HepG2 (cell line): ENCODE measurements at regions not wholly inside any gene's neighbourhood (a gene's known extent, or its start where the extent isn't known, plus 50 kb on each side); places are given as distances from the start of the nearest gene placed in this dataset.

ENCODE experiments used
- ATAC-seq: fragments of 200-7000 bp; cut with Tn5 transposase; 3 replicates; pipeline ENCODE4 v1.9.1; 2020; ENCODE audit warnings: mild to moderate bottlenecking, moderate library complexity
- BruUV-seq: library from RNA; stranded (reverse); fragments of 400-500 nt; replicated peaks from 2 replicates; lab custom pipeline; 2021; lab: Mats Ljungman, UMichigan
- CTCF ChIA-PET: fragments of 300-600 bp; formaldehyde crosslinking; extraction: SDS; loops from one replicate; lab custom pipeline; 2021; ENCODE audit warnings: low total read pairs, inconsistent platforms, low intra/inter-chr PET ratio; lab: Yijun Ruan, JAX
- POLR2A ChIA-PET: fragments of 350-600 bp; sonication (Branson Sonifier 250); formaldehyde crosslinking; loops from one replicate; lab custom pipeline; 2020; ENCODE audit warnings: antibody characterized with exemption, inconsistent platforms; lab: Yijun Ruan, JAX
- DNase-seq: peaks from one replicate; pipeline ENCODE4 v3.0.0-alpha.2; 2015; ENCODE audit warnings: low spot score
- FAIRE-seq: peaks from 3 replicates; lab custom pipeline; 2011; peaks lifted over from hg19 to GRCh38; lab: Jason Lieb, UNC
- H2AFZ ChIP-seq: one replicate; pipeline ENCODE4 v1.6.1; 2011; ENCODE audit warnings: low read length, inconsistent platforms
- H3K27ac ChIP-seq: fragments of 300-600 bp; 3 replicates; pipeline ENCODE4 v1.8.0; 2011; ENCODE audit warnings: mixed run types, mild to moderate bottlenecking, mixed read lengths, low read length, inconsistent platforms; ENCODE audit not compliant: insufficient read depth; ENCODE audit errors: extremely low read length
- H3K27me3 ChIP-seq, 2 experiments: fragments of 200-600 bp in 1 of 2; 2 replicates in 1 of 2; 3 replicates in 1 of 2; pipeline versions ENCODE4 v1.6.0 to v1.8.0; 2011; ENCODE audit warnings: low read length in 2 of 2, mild to moderate bottlenecking in 2 of 2, moderate library complexity in 2 of 2, inconsistent platforms in 1 of 2; ENCODE audit not compliant: insufficient read depth in 2 of 2, control insufficient read depth in 1 of 2
- H3K36me3 ChIP-seq, 2 experiments: fragments of 200-600 bp in 1 of 2; replicated peaks in 1 of 2; 2 replicates in 1 of 2; 3 replicates in 1 of 2; pipeline versions ENCODE4 v1.5.1 to v1.8.0; 2011; ENCODE audit warnings: low read length in 2 of 2, inconsistent platforms in 1 of 2; ENCODE audit not compliant: insufficient read depth in 2 of 2, control insufficient read depth in 1 of 2
- H3K4me1 ChIP-seq: 2 replicates; pipeline ENCODE4 v1.5.1; 2012; ENCODE audit warnings: low read length, inconsistent platforms; ENCODE audit not compliant: insufficient read depth
- H3K4me2 ChIP-seq: 2 replicates; pipeline ENCODE4 v1.6.0; 2011; ENCODE audit warnings: low read depth, low read length, inconsistent platforms
- H3K4me3 ChIP-seq, 3 experiments: fragments of 200-600 bp in 1 of 3; sonication (generic), shearing (Covaris generic) in 1 of 3; replicated peaks in 1 of 3; 2 replicates each; pipeline ENCODE4 v1.5.1; 2011 to 2016; ENCODE audit warnings: low read length in 3 of 3, inconsistent platforms in 2 of 3, low read depth in 2 of 3, mild to moderate bottlenecking in 2 of 3, control low read depth in 1 of 3, mixed read lengths in 1 of 3; ENCODE audit not compliant: insufficient read depth in 1 of 3
- H3K79me2 ChIP-seq: one replicate; pipeline ENCODE4 v1.6.1; 2011; ENCODE audit warnings: low read length, inconsistent platforms; ENCODE audit not compliant: insufficient read depth
- H3K9ac ChIP-seq: 2 replicates; pipeline ENCODE4 v1.6.0; 2011; ENCODE audit warnings: mild to moderate bottlenecking, low read depth, low read length, inconsistent platforms; ENCODE audit not compliant: insufficient read depth
- H3K9me3 ChIP-seq: 2 replicates; pipeline ENCODE4 v1.5.1; 2012; ENCODE audit warnings: mild to moderate bottlenecking, low read length
- H4K20me1 ChIP-seq: 2 replicates; pipeline ENCODE4 v1.6.0; 2011; ENCODE audit warnings: inconsistent platforms, mild to moderate bottlenecking, low read length, moderate library complexity; ENCODE audit not compliant: insufficient read depth
- DNMT1 ChIP-seq: sonication (generic); formaldehyde crosslinking; IDR thresholded peaks from 2 replicates; pipeline ENCODE4 v1.5.1; 2020; ENCODE audit warnings: mild to moderate bottlenecking, missing genetic modification reagents
- EED ChIP-seq: sonication (generic); formaldehyde crosslinking; IDR thresholded peaks from 2 replicates; pipeline ENCODE4 v1.5.0; 2020; ENCODE audit warnings: mild to moderate bottlenecking, missing genetic modification reagents
- NCOA1 ChIP-seq: sonication (generic); formaldehyde crosslinking; IDR thresholded peaks from 2 replicates; pipeline ENCODE4 v1.9.0; 2021; ENCODE audit warnings: missing genetic modification reagents
- SAP130 ChIP-seq: IDR thresholded peaks from 2 replicates; pipeline ENCODE4 v1.6.1; 2016; ENCODE audit warnings: low read depth
- SMARCC2 ChIP-seq: fragments of 450-650 bp; IDR thresholded peaks from 2 replicates; pipeline ENCODE4 v1.6.1; 2017; ENCODE audit warnings: antibody characterized with exemption, mild to moderate bottlenecking
- SOX13 ChIP-seq, 3 experiments: fragments of 450-650 bp in 1 of 3; sonication (generic) in 1 of 3; formaldehyde crosslinking in 1 of 3; IDR thresholded peaks in 2 of 3; conservative IDR thresholded peaks in 1 of 3; 2 replicates each; pipeline versions ENCODE4 v1.5.0 to v1.6.1; 2016 to 2020; ENCODE audit warnings: antibody characterized with exemption in 1 of 3, mild to moderate bottlenecking in 1 of 3, missing compliant biosample characterization in 1 of 3, missing genetic modification reagents in 1 of 3, moderate library complexity in 1 of 3
- ZNF569 ChIP-seq: sonication (generic); formaldehyde crosslinking; IDR thresholded peaks from 2 replicates; pipeline ENCODE4 v1.5.0; 2020; ENCODE audit warnings: mild to moderate bottlenecking, missing genetic modification reagents, moderate library complexity, borderline replicate concordance
- ZNF629 ChIP-seq: sonication (generic); formaldehyde crosslinking; conservative IDR thresholded peaks from 2 replicates; pipeline ENCODE4 v1.5.0; 2020; ENCODE audit warnings: missing genetic modification reagents
- WGBS: methylation state at CpG from one replicate; pipeline ENCODE4 v1.1.6; 2017; ENCODE audit warnings: low lambda C conversion rate; 5-methylcytosine and 5-hydroxymethylcytosine counted together
- in situ Hi-C: cut with HindIII; loops from 2 replicates; pipeline ENCODE4 v1.10.0; 2017; ENCODE audit warnings: low pct_unique_long_range_greater_than_20kb; ENCODE audit not compliant: extremely low pct_ligation_motif_present
- intact Hi-C: fragments of 100-400 bp; cut with micrococcal nuclease; formaldehyde crosslinking; loops from one replicate; pipeline ENCODE4 v1.10.0; 2022; ENCODE audit not compliant: unreplicated experiment
- TF ChIP-seq, protein P1 (sequence below): fragments of 450-650 bp; IDR thresholded peaks from 2 replicates; pipeline ENCODE4 v1.6.1; 2016
- TF ChIP-seq, protein P2 (sequence below): IDR thresholded peaks from 2 replicates; pipeline ENCODE4 v1.6.1; 2016; ENCODE audit warnings: control low read depth
- TF ChIP-seq, protein P3 (sequence below): IDR thresholded peaks from 2 replicates; pipeline ENCODE4 v1.6.1; 2016; ENCODE audit warnings: low read depth

DNA sequence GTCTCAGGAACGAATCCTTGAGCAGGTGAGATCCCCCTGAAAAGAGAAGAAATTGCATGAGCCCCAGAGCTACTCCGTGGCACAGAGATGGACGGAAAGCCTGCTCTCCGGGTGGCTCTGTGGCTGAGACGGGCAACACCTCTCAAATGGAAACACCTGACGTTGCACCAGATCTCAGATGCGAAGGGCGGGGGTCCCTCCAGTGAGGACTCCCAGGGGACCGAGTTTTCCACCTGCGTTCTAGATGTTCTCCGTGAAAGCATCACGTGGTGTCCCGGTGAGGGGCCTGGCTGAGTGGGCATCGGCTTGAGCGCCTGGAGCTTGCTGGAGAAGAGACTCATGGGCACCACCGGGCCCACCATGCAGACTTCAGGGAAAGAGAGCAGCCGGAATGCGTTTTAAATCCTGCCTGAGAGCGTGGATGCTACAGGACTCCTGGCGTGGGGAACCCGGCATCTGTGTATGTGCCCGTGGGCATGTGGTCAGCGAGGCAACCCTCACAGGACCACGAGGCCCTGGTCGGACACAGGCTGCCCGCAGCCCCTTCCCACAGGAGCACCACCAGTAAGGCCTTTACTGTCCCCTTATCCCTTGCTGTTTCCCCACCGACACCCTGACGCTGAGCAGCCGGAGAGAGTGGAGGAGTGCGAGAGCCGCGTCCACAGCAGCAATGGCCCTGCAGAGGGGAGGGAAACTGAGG lies 378.4 kb upstream of the IRX4 start:
- Histone ChIP-seq H3K79me2 (no peaks in the 10 kb centered on the region), H4K20me1 (no peaks in the 10 kb centered on the region), H3K9ac (no peak overlapping the region), H3K27ac (no peak overlapping the region), H2AFZ (no peak overlapping the region), H3K36me3 (no peaks in the 10 kb centered on the region), H3K9me3 (no peaks in the 10 kb centered on the region), H3K4me2 (no peak overlapping the region), H3K4me1 (no peaks in the 10 kb centered on the region), H3K27me3 (peaks cover 2 to 35% of the 10 kb centered on the region in 2 experiments; a peak in 3 of 5 replicates), H3K4me3 (no peak overlapping the region)
- no peak for ATAC-seq
- no peak for DNase-seq
- 13% methylated on average over 12 of the region's 32 CpGs for WGBS
- in situ Hi-C loops, result no loop called here
- intact Hi-C loops, result no loop called here
- BruUV-seq, result no TSS peak
- ChIA-PET CTCF (no interaction called here), POLR2A (no interaction called here)
- no peak for FAIRE-seq
- TF ChIP-seq, protein P1, sequence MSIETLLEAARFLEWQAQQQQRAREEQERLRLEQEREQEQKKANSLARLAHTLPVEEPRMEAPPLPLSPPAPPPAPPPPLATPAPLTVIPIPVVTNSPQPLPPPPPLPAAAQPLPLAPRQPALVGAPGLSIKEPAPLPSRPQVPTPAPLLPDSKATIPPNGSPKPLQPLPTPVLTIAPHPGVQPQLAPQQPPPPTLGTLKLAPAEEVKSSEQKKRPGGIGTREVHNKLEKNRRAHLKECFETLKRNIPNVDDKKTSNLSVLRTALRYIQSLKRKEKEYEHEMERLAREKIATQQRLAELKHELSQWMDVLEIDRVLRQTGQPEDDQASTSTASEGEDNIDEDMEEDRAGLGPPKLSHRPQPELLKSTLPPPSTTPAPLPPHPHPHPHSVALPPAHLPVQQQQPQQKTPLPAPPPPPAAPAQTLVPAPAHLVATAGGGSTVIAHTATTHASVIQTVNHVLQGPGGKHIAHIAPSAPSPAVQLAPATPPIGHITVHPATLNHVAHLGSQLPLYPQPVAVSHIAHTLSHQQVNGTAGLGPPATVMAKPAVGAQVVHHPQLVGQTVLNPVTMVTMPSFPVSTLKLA, result peak; percentile 66
- no peak for TF ChIP-seq DNMT1

DNA sequence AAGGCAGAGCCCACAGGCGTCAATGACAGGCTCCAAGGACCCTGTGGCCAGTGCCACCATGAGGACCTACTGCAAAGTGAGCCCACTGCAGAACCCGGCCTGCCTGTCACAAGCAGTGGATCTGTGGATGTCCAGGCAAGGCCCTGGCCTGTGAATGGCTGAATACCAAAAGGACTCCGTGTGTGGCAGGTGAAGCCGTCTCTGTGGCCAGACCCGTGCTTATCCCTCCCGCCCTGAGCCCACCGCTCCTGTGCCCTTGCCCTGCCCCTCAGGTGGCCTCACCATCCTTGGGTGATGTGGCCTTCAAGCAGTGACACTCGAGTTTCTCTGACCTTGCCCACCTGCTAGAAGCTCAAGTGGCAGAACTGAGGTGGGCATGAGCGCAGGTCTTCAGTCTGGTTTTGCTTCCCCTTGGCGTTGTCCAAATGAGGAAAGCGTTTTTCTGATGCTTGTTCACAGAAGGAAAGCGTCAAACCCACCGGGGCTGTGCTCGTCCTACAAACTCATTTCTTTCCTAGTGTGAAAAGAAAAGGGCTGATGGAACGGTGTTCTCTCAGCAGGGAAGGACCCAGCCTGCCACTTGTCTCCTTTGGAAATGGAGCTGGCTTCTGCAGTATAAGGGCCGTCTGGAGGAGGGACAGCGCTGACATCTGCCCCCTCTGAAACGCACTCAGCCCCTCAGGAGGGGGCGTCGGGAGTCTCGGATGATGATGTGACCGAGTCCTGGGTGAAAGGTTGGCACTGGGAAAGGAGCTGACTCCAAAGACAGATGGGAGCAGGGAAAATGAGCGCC lies 377.7 kb upstream of the IRX4 start:
- no peak overlapping the region for H3K9ac ChIP-seq
- ChIA-PET POLR2A (no interaction called here), CTCF (no interaction called here)
- no peaks in the 10 kb centered on the region for H3K36me3 ChIP-seq
- 6% methylated on average over 13 of the region's 23 CpGs for WGBS
- peaks cover 2 to 35% of the 10 kb centered on the region in 2 experiments; a peak in 3 of 5 replicates for H3K27me3 ChIP-seq
- intact Hi-C loops (no loop called here), in situ Hi-C loops (no loop called here)
- no peak overlapping the region for H3K27ac ChIP-seq
- H3K79me2 ChIP-seq, result no peaks in the 10 kb centered on the region
- H3K9me3 ChIP-seq, result no peaks in the 10 kb centered on the region
- no peaks in the 10 kb centered on the region for H4K20me1 ChIP-seq
- H3K4me2 ChIP-seq, result no peak overlapping the region
- DNase-seq (no peak), FAIRE-seq (no peak), ATAC-seq (no peak)
- no TSS peak for BruUV-seq
- H3K4me3 ChIP-seq, result no peak overlapping the region
- H3K4me1 ChIP-seq, result no peaks in the 10 kb centered on the region
- no peak overlapping the region for H2AFZ ChIP-seq
- TF ChIP-seq SOX13 (IDR thresholded peaks at IDR 0.05) (no peak), SOX13 (CRISPR knock-in tag; conservative IDR thresholded peaks at IDR 0.05 in 1 of 2, IDR thresholded peaks at IDR 0.05 in 1 of 2) (no peak), ZNF569 (CRISPR knock-in tag) (no peak), SMARCC2 (no peak), SAP130 (CRISPR knock-in tag) (no peak), ZNF629 (no peak), NCOA1 (CRISPR knock-in tag) (no peak), EED (CRISPR knock-in tag) (no peak)
- TF ChIP-seq, protein P2, sequence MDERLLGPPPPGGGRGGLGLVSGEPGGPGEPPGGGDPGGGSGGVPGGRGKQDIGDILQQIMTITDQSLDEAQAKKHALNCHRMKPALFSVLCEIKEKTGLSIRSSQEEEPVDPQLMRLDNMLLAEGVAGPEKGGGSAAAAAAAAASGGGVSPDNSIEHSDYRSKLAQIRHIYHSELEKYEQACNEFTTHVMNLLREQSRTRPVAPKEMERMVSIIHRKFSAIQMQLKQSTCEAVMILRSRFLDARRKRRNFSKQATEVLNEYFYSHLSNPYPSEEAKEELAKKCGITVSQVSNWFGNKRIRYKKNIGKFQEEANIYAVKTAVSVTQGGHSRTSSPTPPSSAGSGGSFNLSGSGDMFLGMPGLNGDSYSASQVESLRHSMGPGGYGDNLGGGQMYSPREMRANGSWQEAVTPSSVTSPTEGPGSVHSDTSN, result no peak
- TF ChIP-seq, protein P3, sequence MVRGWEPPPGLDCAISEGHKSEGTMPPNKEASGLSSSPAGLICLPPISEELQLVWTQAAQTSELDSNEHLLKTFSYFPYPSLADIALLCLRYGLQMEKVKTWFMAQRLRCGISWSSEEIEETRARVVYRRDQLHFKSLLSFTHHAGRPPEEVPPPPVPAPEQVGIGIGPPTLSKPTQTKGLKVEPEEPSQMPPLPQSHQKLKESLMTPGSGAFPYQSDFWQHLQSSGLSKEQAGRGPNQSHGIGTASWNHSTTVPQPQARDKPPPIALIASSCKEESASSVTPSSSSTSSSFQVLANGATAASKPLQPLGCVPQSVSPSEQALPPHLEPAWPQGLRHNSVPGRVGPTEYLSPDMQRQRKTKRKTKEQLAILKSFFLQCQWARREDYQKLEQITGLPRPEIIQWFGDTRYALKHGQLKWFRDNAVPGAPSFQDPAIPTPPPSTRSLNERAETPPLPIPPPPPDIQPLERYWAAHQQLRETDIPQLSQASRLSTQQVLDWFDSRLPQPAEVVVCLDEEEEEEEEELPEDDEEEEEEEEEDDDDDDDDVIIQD (CRISPR knock-in tag), result no peak
